Stimulated activated CD8-positive, alpha-beta memory T cell treated with anti-CD3 and anti-CD28 coated beads, Interleukin-15, amount 100 ng/mL, for 1 hour (primary cell): ENCODE measurements at regions not wholly inside any gene's neighbourhood (a gene's known extent, or its start where the extent isn't known, plus 50 kb on each side); places are given as distances from the start of the nearest gene placed in this dataset.

Experiments used
- DNase-seq: peaks from one replicate; pipeline ENCODE4 v3.0.0-alpha.2; 2020; ENCODE audit warnings: low read depth

DNA sequence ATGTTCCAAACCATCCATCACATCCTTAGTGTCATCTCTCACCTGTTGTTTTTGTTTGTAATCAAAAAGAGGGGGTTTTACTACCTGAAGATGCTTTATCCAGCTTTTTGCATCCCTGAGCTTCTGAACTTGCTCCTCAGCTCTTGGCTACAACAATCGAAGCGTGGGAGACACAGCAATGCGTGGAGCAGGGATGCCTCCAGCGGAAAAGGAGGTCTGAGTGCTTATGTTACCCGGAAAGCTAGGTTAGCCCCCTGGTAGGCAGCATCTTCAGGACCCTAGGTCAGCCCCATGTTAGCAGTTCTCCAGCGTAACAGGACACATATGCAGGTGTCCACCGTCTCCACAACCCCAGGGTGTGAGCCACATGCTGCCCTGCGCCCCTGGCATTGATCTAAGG is 141.5 kb downstream of the RRAGC start:
- no peak for DNase-seq

GRCh38 chr1:38716229-38716628 is 143.3 kb downstream of the RRAGC start:
- no peak for DNase-seq

GRCh38 chr1:38715415-38715814 is 144.2 kb downstream of the RRAGC start:
- no peak for DNase-seq

- DNase-seq, result no peak
These were observed 147.5 kb downstream of the RRAGC start for GRCh38 chr1:38712046-38712445.

GRCh38 chr1:38708701-38709258 is 150.8 kb downstream of the RRAGC start:
- no peak for DNase-seq

DNA sequence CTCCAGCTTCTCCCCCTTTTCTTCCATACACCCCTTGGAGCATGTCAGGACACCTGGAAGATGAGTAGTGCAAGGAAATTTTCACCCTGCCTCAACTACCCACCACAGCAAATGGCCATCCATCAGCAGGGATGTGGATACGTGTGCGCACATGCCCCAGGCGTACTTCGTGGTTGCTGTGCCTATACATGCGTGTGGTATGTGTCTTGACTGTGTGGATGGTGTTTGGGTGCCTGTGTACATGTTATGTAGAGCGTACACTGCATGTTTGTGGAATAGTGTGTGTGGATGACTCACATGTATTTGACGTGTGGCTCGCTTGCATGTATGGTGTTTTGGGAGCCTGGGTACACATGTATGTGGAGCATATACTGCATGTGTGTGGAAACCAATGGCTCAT is 158.5 kb downstream of the RRAGC start:
- no peak for DNase-seq

DNA sequence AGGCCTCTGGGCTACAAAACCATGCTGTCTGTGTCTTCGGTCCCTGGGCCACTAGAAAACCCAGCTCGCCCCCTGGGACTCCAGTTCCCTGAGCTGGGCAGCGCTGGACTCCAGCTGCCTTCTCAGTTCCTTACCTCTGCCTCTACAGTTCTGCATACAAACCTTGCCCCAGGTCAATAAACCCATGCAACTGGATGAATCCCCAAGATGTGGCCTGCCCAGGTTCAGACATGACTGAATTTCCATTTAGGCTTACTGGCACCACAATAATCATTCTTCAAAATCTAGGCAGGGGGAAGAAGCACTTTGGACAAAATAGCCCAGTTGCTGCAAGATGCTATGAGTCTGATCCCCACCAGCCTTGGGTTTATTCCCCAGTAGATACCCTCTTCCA is 159.5 kb downstream of the RRAGC start:
- DNase-seq, result no peak

DNA sequence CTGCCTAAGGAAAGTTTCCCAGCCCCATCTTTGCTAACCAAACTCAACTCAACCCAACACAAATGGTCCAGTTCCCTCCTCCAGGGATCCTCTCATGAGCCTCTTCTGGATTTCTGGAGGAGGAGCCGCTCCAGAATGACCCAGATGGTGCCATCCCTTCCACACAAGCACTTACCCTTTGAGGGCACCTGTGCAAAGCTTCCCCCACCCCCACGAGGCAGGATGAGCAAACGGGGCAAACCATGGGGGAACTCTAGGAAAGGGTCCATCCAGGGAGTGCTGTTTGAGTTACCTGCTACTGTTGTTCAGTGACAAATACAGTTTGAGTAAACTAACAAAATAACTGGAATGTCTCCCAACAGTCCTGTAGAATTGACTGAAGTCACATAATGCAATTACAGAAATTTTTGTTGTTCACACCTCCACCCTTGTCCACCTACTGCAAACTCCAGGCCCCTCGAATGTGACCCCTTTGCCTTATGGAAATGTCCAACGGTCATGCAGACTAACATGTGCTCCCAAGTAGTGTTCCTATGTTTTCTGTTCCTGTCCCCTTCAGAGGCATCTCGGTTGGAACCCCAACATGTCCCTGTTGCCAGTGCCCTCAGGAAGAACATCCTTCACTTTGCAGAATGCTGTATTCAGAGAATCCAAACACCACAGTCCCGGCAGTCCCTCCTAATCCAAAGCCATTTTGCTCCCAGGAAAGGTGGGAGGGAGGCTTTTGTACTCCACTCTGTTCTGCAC is 160.1 kb downstream of the RRAGC start:
- no peak for DNase-seq

DNA sequence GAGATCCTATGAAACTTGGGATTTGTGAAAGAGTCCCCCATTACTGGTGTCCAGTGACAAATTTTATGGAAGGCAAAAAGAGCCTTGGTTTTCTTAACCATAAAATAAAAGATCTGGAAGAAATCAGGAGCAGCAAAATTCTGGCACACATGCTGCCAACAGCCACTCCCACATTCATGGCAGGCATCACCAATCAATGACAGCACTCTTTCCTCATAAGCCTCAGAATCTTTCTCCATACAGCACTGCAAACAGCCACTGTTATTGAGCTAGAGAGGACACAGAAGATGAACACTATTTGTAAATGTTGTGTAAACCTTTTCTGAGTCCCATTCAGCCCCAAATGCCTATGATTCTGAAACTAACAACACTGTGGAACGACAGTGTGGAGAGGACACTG is 162.2 kb downstream of the RRAGC start:
- DNase-seq, result no peak

GRCh38 chr1:38696371-38696770 is 163.2 kb downstream of the RRAGC start:
- no peak for DNase-seq

DNA sequence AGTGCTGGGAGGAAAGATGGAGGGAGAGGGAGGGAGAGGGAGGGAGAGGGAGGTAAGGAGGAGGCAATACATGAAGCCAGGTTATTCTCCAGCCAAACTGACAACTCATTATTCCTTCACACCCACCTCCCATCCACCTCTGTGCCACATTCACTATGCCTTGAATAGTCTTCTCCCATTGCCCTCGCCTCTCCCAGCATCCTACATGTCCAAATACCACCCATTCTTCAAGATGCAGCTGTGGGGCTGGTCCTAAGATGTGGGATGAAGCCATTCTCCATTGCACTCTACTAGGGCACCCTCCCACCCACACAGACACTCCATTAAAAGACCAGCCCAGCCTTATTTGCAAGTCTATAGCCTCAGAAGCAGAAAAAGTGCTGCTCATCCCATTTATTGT is 165.8 kb downstream of the RRAGC start:
- no peak for DNase-seq

DNA sequence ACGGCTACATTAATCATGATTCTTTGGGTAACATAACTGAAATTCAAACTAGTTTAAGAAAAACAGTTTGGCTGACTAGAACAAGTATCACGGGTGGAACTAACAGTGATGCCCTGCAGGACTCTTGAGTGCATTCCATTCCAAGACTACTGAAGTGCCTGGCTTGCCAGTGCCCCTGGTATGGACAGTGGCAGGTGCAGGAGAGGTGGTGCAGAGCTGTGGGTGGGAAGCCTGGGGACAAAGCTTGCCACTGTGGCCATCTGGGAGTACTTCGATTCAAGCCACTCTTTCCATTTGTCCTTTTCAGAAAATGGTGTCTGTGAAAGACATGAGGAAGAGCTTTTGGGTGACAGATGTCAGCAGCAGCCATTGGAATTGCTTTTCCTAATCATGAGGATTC is 166.5 kb downstream of the RRAGC start:
- no peak for DNase-seq

GRCh38 chr1:38690790-38691449 is 168.7 kb downstream of the RRAGC start:
- no peak for DNase-seq

GRCh38 chr1:38686927-38687255 is 172.7 kb downstream of the RRAGC start:
- DNase-seq, result no peak

DNA sequence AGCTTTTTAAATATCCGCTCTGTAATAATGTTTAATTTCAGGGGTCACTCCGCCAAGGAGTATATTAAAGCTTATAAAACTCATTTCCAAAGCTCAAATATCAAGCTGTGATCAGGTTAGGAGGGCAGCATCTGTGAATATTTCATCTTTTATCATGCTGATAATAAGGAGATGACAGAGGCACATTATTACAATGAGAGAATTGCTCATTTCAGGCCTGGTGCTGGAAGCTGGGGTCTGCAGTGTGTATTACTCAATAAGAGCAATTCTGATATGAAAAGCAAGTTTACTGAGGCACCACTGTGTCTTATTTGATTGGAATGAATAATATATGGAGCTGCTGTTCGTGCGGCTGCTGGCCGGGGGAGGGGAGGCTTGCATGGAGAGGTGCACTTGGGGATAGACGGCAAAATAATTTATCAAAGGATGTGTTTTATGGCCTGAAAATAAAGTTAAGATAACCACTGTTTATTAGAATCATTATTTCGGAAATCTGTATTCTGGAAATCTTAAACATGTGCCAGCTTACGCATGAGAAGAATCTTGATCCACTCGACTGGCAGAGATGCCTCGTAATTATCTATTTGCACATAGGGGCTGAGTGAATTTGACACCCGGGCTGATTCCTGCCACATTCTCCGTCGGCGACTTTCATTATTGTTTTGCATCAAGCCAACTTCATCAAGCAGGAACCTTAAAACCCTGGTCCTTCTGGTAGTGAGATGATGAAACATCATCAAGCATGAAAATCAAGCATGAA is 173.2 kb downstream of the RRAGC start:
- DNase-seq, result no peak

- no peak for DNase-seq
These were observed 174.2 kb downstream of the RRAGC start for GRCh38 chr1:38685388-38685787.

GRCh38 chr1:38680801-38681510 is 178.6 kb downstream of the RRAGC start:
- DNase-seq, result no peak

DNA sequence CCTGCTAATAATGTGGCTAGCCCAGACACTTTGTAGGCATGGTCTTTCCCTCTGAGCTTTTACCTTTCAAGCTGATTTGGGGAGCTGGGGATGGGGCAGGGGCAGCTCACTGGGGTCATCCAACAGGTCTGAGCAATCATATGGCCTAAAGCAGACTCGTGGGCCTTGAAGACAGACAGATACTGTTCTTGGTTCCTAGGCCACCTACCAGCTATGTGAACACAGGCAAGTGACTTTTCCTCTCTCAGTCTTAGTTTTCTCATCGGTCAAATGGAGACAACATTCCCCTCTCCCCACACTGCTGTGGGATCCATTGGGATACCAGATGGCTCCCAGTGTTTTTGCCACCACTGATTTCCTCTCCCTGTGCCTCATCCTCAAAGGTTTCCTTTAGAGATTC is 181.8 kb downstream of the RRAGC start:
- DNase-seq, result no peak

- no peak for DNase-seq
These were observed 182.3 kb downstream of the RRAGC start for GRCh38 chr1:38677311-38677710.

DNA sequence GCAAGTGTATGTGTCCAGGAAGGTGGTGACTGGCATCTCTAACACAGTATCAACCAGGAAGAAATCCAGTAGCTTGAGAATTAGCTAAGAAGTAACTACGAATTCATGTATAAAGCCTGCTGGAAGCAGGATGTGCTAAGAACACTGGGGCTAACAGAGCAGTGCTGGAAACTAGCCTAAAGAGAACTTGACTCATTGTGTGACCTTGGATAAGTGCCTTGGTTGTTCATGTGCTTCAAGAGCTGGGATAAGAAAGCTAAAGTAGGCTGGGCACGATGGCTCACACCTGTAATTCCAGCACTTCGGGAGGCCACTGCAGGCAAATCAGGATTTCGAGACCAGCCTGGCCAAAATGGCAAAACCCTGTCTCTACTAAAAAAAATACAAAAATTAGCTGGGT is 186.9 kb downstream of the RRAGC start:
- no peak for DNase-seq

- DNase-seq, result no peak
These were observed 188.4 kb downstream of the RRAGC start for GRCh38 chr1:38671221-38671620.

- DNase-seq, result no peak
These were observed 188.9 kb downstream of the RRAGC start for GRCh38 chr1:38670544-38671122.
